ENCODE measurements at regions not wholly inside any gene's neighbourhood (a gene's known extent, or its start where the extent isn't known, plus 50 kb on each side); places are given as distances from the start of the nearest gene placed in this dataset.

DNA sequence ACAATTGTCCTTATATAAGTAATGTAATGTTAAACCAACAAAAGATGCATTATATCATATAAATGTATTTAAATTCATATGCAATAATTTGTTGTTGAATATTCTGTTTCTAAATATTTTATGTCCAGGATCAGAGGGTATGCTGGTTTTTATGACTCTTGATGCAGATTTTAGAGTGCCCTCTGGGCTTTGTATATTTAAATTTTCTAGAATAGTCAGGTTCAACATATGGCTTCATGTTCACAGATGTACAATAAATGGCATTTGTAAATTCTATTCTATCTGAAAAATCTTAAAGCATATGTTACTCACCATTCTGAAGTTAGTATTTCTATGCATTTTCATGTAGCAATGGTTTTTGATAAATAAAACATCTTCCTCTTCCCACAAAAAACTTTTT is 1555.4 kb downstream of the PCDH18 start:
- Histone ChIP-seq H3K27ac (no peak overlapping the region), H3K4me1 (no peaks in the 10 kb centered on the region), H3K9me3 (no peaks in the 10 kb centered on the region), H3K4me3 (no peak overlapping the region), H3K27me3 (no peaks in the 10 kb centered on the region), H3K36me3 (no peaks in the 10 kb centered on the region)
- intact Hi-C loops (cut with DNase I; ENCODE audit: low total_unique reads): no loop called here
- DNase-seq: no peak
- no peak for TF ChIP-seq POLR2AphosphoS5 (IDR thresholded peaks at IDR 0.05)
- TF ChIP-seq POLR2A (IDR thresholded peaks at IDR 0.05): no peak
- no peak for TF ChIP-seq EP300 (IDR thresholded peaks at IDR 0.05)
- TF ChIP-seq, protein P1, sequence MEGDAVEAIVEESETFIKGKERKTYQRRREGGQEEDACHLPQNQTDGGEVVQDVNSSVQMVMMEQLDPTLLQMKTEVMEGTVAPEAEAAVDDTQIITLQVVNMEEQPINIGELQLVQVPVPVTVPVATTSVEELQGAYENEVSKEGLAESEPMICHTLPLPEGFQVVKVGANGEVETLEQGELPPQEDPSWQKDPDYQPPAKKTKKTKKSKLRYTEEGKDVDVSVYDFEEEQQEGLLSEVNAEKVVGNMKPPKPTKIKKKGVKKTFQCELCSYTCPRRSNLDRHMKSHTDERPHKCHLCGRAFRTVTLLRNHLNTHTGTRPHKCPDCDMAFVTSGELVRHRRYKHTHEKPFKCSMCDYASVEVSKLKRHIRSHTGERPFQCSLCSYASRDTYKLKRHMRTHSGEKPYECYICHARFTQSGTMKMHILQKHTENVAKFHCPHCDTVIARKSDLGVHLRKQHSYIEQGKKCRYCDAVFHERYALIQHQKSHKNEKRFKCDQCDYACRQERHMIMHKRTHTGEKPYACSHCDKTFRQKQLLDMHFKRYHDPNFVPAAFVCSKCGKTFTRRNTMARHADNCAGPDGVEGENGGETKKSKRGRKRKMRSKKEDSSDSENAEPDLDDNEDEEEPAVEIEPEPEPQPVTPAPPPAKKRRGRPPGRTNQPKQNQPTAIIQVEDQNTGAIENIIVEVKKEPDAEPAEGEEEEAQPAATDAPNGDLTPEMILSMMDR (IDR thresholded peaks at IDR 0.05): no peak

DNA sequence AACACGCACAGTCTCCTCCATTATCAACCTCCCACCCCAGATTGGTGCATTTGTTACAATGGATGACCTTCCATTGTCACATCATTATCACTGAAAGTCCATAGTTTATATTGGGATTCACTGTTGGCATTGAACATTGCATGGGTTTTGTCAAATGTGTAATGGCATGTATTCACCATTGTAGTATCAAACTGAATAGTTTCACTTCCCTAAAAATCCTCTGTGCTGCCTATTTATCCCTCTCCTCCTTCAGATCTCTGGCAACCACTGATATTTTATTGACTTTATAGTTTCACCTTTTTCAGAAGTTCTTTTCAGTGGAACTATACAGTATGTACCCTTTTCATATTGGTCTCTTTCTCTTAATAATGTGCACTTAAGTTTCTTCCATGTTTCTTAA is 1565.4 kb downstream of the PCDH18 start:
- intact Hi-C loops (cut with DNase I; ENCODE audit: low total_unique reads): no loop called here
- H3K36me3 ChIP-seq: no peaks in the 10 kb centered on the region
- H3K4me3 ChIP-seq: no peak overlapping the region
- no peaks in the 10 kb centered on the region for H3K4me1 ChIP-seq
- no peaks in the 10 kb centered on the region for H3K9me3 ChIP-seq
- no peak for TF ChIP-seq POLR2AphosphoS5 (IDR thresholded peaks at IDR 0.05)
- TF ChIP-seq, protein P1 (IDR thresholded peaks at IDR 0.05): no peak
- TF ChIP-seq POLR2A (IDR thresholded peaks at IDR 0.05): no peak
- TF ChIP-seq EP300 (IDR thresholded peaks at IDR 0.05): no peak
- DNase-seq: no peak
- 88 to 92% (median 90%) methylated on average over 1 of the region's 1 CpG for WGBS, 5 donors
- H3K27ac ChIP-seq: no peak overlapping the region
- H3K27me3 ChIP-seq: no peaks in the 10 kb centered on the region

DNA sequence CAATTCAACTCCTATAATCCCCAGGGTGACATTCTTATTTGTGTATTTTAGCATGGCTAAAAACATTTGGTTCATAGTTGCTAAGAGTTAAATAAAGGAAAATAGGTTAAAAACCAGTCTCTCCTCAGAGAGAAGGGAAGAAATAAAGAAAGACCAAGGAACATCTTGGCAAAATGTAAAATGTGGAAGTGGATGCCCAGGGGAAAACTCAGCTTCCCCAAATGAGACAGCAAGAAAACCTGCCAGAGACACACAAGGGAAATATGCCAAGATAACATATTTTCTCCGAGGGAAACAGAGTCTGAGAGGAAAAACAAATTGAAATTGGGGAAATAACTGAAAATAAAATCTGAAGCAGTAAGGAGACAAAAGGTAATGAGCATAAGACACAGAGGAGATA is 1569.3 kb downstream of the PCDH18 start:
- TF ChIP-seq POLR2AphosphoS5 (IDR thresholded peaks at IDR 0.05): no peak
- TF ChIP-seq, protein P1 (IDR thresholded peaks at IDR 0.05): no peak
- no peak for TF ChIP-seq EP300 (IDR thresholded peaks at IDR 0.05)
- no peak for TF ChIP-seq POLR2A (IDR thresholded peaks at IDR 0.05)
- H3K4me3 ChIP-seq: no peak overlapping the region
- DNase-seq: no peak
- H3K9me3 ChIP-seq: peaks cover 0 to 9% (median 0%) of the 10 kb centered on the region in 4 donors
- no peak overlapping the region for H3K27ac ChIP-seq
- WGBS, 5 donors: 19 to 49% (median 42%) methylated on average over 1 of the region's 1 CpG
- intact Hi-C loops (cut with DNase I; ENCODE audit: low total_unique reads): no loop called here
- no peaks in the 10 kb centered on the region for H3K27me3 ChIP-seq
- no peaks in the 10 kb centered on the region for H3K4me1 ChIP-seq
- H3K36me3 ChIP-seq: no peaks in the 10 kb centered on the region

DNA sequence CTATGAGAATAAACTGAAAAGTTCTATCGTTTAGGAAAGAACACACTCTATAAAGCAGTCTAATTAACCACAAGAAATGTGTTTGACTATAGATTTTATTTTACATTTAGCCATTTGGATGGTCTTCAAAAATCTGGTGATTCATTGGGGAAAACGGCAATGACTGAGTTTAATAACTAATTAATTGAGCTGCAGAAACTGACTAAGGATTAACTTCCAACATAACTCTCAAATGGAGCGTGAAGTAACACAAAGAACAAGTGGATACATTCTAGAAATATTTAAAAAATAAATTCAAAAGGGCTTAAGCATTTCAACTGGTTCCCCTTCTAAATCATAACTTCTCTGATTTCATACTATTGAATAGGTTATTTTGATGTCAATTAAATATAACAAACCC is 1582.4 kb downstream of the PCDH18 start:
- no peaks in the 10 kb centered on the region for H3K4me1 ChIP-seq
- no peaks in the 10 kb centered on the region for H3K36me3 ChIP-seq
- no peak for DNase-seq
- H3K27ac ChIP-seq: no peak overlapping the region
- H3K27me3 ChIP-seq: no peaks in the 10 kb centered on the region
- WGBS, 5 donors: 70 to 78% (median 76%) methylated on average over 3 of the region's 3 CpGs
- no peak for TF ChIP-seq POLR2A (IDR thresholded peaks at IDR 0.05)
- no peak for TF ChIP-seq POLR2AphosphoS5 (IDR thresholded peaks at IDR 0.05)
- TF ChIP-seq, protein P1 (IDR thresholded peaks at IDR 0.05): no peak
- no peak for TF ChIP-seq EP300 (IDR thresholded peaks at IDR 0.05)
- H3K4me3 ChIP-seq: no peak overlapping the region
- intact Hi-C loops (cut with DNase I; ENCODE audit: low total_unique reads): no loop called here
- H3K9me3 ChIP-seq: peaks cover 0 to 21% (median 8%) of the 10 kb centered on the region in 4 donors

Measured in stomach (tissue), 8 donors.